B cell (primary cell): ENCODE measurements at regions not wholly inside any gene's neighbourhood (a gene's known extent, or its start where the extent isn't known, plus 50 kb on each side); places are given as distances from the start of the nearest gene placed in this dataset.

Source experiments
- CTCF ChIP-seq: fragments of 200-600 bp; IDR thresholded peaks from one replicate; pipeline ENCODE4 v1.8.0; 2022; ENCODE audit warnings: antibody characterized with exemption, mild to moderate bottlenecking
- EZH2 ChIP-seq: IDR thresholded peaks from 2 replicates; pipeline ENCODE4 v1.6.1; 2012; ENCODE audit warnings: borderline replicate concordance, low read depth, mild to moderate bottlenecking, moderate library complexity, low read length; ENCODE audit not compliant: insufficient read depth, poor library complexity, severe bottlenecking

DNA sequence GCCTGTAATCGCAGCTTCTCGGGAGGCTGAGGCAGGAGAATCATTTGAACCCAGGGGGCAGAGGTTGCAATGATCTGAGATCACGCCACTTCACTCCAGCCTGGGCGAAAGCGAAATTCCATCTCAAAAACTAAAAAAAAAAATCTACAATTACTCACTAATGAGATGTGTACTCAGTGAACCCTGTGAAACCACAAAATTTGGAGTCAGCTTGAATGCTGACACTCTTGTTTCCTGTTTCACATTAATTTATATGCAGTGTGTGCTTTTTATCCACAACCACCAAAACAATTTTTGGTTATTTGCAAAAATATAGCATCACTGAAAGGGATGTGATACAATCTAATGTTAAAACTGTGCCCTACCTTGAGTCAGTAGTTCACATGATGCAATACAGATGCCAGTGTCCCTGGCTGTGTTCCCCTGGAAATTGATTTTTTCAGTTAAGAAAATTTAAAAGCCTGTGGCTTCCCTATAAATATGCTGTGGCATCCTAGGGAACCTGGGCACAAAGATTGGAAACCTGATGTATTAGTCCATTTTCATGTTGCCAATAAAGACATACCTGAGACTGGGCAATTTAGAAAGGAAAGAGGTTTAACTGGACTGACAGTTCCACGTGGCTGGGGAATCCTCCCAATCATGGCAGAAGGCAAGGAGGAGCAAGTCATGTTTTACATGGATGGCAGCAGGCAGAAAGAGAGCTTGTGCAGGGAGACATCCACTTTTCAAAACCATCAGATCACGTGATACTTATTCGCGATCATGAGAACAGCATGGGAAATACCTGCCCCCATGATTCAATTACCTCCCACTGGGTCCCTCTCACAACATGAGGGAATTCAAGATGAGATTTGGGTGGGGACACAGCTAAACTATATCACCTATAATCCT, 337.5 kb upstream of the NT5C1B start:
- TF ChIP-seq CTCF (no peak), EZH2 (no peak)
